Right ventricle myocardium superior (tissue), 1 donor: ENCODE measurements at regions not wholly inside any gene's neighbourhood (a gene's known extent, or its start where the extent isn't known, plus 50 kb on each side); places are given as distances from the start of the nearest gene placed in this dataset.
"Not testable (repeated sequence)": the region's sequence is repeated elsewhere in the genome, so short reads cannot be mapped to it uniquely, and the experiment has no call there.

Experiments
- ATAC-seq: fragments of 200-7000 bp; cut with Tn5 transposase; one replicate; pipeline ENCODE4 v1.9.1; 2020; ENCODE audit warnings: mild to moderate bottlenecking; ENCODE audit not compliant: poor library complexity
- DNase-seq: peaks from one replicate; pipeline ENCODE4 v3.0.0-alpha.2; 2020
- intact Hi-C: fragments of 100-400 bp; cut with DNase I; formaldehyde crosslinking; loops from one replicate; pipeline ENCODE4 v1.11.2; 2022
- donor health status: DM: no; HTN: yes; CAD: no; lungs with severe emphysema.

- DNase-seq, ATAC-seq: not testable (repeated sequence)
These were observed 131.9 kb downstream of the CWH43 start for GRCh38 chr4:49117951-49118350.

GRCh38 chr4:49118379-49119212 is 132.5 kb downstream of the CWH43 start:
- intact Hi-C loops, DNase-seq: not testable (repeated sequence)
- ATAC-seq: peak; percentile 80

More at GRCh38 chr4:49117951-49118350, 131.9 kb downstream of the CWH43 start:
- intact Hi-C loops: not testable (repeated sequence)

- DNase-seq, intact Hi-C loops, ATAC-seq: not testable (repeated sequence)
These were observed 133.3 kb downstream of the CWH43 start for GRCh38 chr4:49119345-49119744.

- intact Hi-C loops, DNase-seq: not testable (repeated sequence)
- peak; percentile 16 for ATAC-seq
These were observed 134.1 kb downstream of the CWH43 start for GRCh38 chr4:49120042-49120779.

GRCh38 chr4:49120804-49121203 is 134.7 kb downstream of the CWH43 start:
- ATAC-seq: peak; percentile 72
- DNase-seq, intact Hi-C loops: not testable (repeated sequence)

GRCh38 chr4:49126443-49126842 is 140.4 kb downstream of the CWH43 start:
- intact Hi-C loops, ATAC-seq, DNase-seq: not testable (repeated sequence)

GRCh38 chr4:49126858-49127257 is 140.8 kb downstream of the CWH43 start:
- DNase-seq, intact Hi-C loops: not testable (repeated sequence)
- peak; percentile 46 for ATAC-seq

GRCh38 chr4:49129385-49129784 is 143.3 kb downstream of the CWH43 start:
- ATAC-seq, DNase-seq, intact Hi-C loops: not testable (repeated sequence)

GRCh38 chr4:49129870-49130269 is 143.8 kb downstream of the CWH43 start:
- intact Hi-C loops, DNase-seq: not testable (repeated sequence)
- peak; percentile 61 for ATAC-seq

GRCh38 chr4:49130724-49131123 is 144.6 kb downstream of the CWH43 start:
- ATAC-seq, intact Hi-C loops, DNase-seq: not testable (repeated sequence)

GRCh38 chr4:49137043-49137442 is 151.0 kb downstream of the CWH43 start:
- DNase-seq, intact Hi-C loops: not testable (repeated sequence)
- peak; percentile 79 for ATAC-seq

GRCh38 chr4:49137961-49138360 is 151.9 kb downstream of the CWH43 start:
- DNase-seq, intact Hi-C loops: not testable (repeated sequence)
- peak; percentile 33 for ATAC-seq

GRCh38 chr4:49138818-49139217 is 152.7 kb downstream of the CWH43 start:
- DNase-seq, intact Hi-C loops, ATAC-seq: not testable (repeated sequence)

- ATAC-seq: peak; percentile 80
- intact Hi-C loops, DNase-seq: not testable (repeated sequence)
These were observed 153.4 kb downstream of the CWH43 start for GRCh38 chr4:49139513-49139912.

GRCh38 chr4:49140351-49140750 is 154.3 kb downstream of the CWH43 start:
- DNase-seq: peak; percentile 60
- ATAC-seq, intact Hi-C loops: not testable (repeated sequence)

GRCh38 chr4:49141955-49142354 is 155.9 kb downstream of the CWH43 start:
- intact Hi-C loops, DNase-seq: not testable (repeated sequence)

GRCh38 chr4:49147143-49147542 is 161.1 kb downstream of the CWH43 start:
- ATAC-seq: peak; percentile 74
- intact Hi-C loops, DNase-seq: not testable (repeated sequence)

More at GRCh38 chr4:49141955-49142354, 155.9 kb downstream of the CWH43 start:
- ATAC-seq: peak; percentile 61

- ATAC-seq, DNase-seq, intact Hi-C loops: not testable (repeated sequence)
These were observed 161.5 kb downstream of the CWH43 start for GRCh38 chr4:49147596-49147995.
